GM21515 (cell line): ENCODE measurements at regions not wholly inside any gene's neighbourhood (a gene's known extent, or its start where the extent isn't known, plus 50 kb on each side); places are given as distances from the start of the nearest gene placed in this dataset.

Source experiments
- ATAC-seq: cut with Tn5 transposase; IDR thresholded peaks from one replicate; pipeline ENCODE4 v1.9.1; 2021; ENCODE audit not compliant: unreplicated experiment

DNA sequence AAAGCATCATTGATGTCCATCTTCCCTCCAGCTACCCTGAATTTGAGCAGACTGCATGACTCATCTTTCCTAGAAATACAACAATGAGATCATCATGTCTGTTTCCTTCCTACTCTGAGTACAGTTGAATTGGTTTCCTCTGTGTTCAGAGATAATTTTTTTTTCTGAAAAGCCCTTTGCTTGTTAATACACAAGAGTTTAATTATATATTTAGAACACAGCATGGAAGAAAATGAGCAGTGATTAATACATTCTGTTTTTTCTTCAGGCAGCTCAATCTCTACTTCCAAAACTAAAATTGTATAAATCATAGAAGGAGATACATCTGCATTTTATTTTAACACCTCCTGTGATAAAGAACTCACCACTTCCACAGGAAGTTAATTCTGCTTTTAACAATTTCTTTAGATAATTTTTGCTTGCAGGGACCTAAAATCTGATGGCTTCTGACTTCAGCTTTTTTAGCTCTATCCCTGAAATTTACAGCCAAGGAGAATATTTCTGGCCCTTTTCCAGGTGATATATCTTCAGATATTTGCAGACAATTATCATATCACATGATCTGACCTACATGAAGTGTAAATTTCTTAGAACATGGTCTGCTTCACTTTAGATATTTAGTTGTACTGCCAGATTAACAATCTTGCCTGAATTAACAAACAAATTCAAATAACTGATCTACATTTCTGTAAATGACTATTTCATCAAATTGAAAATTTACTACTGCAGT, 249.0 kb downstream of the TRIB2 start:
- no peak for ATAC-seq

- ATAC-seq: no peak
Observed at GRCh38 chr2:12967804-12968203, 251.1 kb downstream of the TRIB2 start.

GRCh38 chr2:12968399-12968798, 251.7 kb downstream of the TRIB2 start:
- no peak for ATAC-seq

DNA sequence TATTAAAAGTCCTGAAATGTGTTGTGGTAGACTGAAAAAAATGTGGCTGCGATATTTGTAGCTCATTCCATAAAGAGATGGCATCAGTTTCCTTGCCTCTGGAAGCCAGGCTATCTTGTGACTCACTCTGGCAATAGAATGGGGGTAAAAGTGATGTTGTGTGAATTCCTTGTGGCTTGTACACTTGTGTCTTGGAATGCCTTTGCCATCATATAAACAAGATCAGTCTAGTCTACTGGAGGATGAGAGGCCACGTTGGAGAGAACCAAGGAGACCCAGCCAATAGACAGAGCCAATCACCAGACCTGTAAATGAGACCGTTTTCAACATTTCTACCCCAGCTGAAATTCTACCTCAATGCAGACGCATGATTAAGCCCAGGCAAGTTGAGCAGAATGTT, 254.1 kb downstream of the TRIB2 start:
- ATAC-seq: no peak

DNA sequence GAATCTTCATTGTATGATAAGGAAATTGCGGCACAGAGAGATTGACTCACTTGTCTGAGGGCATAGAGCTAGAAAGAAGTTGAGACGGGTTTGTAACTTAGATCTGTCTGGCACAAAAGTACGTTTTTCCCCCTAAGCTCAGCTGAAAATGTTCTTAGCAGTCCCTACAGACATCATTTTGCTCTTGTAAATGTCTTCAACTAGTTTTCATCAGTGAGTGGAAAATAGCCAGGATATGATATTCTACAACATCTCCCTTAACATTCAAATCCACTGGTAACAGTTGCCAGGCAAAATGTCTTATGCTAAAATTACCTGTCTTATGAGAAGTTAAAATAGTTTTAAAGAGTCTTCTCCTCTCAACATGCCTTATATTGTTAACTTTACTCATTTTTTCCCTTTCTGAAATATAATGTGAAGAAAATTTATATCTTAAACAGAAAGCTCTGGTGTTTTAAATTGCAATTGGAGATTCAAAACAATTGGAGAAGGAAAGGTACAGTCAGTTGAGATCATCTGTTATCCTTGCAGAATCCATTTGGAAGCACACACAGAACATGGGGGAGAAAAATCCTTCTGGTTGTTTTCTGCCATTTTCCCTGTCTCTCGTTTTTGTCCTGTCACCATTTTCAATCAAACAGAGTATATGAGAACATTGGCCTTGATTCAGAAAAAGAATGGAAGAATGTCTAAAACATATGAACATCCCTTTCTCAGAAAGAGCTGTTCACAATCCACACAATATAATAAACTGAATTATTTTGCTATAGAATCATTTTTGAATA, 255.0 kb downstream of the TRIB2 start:
- no peak for ATAC-seq

GRCh38 chr2:12978066-12978835, 261.5 kb downstream of the TRIB2 start:
- ATAC-seq: no peak

GRCh38 chr2:12979066-12979465, 262.3 kb downstream of the TRIB2 start:
- ATAC-seq: no peak

DNA sequence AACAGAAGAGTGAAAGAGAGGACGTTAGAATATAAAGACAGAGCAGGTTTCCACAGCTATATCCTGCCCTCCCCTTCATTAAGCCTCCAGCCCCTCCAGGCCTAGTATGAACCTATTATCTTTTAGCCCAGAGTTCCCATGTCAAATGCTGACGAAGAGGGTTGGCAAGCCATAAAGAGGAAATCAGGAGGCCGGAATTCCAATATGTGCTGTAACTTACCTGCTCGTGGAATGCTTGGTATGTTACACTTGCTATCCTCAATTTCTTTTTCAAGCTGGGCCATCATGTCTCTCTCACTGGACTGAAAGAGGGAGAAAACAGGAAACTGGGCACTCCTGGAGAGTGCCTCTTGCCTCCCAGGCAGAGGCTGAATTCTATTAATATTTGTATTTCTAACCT, 264.1 kb downstream of the TRIB2 start:
- no peak for ATAC-seq

DNA sequence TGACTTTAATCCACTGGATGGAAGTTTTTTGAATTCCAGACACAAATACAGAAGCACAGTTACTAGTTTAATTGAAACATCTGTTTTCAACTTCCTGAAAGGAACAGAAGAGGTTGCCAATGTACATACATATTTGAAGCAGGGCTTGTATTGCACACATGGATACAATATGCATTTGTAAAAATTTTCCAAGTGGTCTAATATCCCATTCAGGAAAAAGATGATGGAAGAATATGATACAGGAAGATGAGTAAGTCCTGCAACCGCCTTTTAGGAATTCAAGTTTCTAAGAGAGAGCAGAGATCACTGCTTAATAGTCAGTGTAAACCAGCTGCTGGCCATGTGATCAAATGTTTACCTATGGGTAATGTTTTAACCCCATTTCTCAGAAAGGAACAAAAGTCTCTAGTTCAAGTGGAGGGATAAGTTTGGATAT, 265.4 kb downstream of the TRIB2 start:
- no peak for ATAC-seq

GRCh38 chr2:12987246-12987645, 270.5 kb downstream of the TRIB2 start:
- no peak for ATAC-seq

DNA sequence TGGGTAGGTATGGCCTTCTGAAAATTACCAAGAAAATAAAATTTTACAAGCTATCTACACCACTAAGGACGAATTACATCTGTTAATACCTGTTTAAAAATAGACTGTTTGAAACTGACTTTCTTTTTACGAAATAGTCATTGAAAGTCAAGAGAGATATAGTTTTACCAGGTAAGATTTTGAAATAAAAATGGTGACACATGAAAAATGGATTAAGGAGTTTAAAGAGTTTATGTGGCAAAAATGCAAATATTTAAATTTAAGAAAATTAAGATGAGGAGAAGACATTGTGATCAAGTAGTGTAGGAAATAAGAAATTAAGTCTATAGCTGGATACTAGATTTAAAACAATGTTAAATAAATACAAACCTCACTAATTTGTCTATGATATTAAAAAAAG, 271.5 kb downstream of the TRIB2 start:
- ATAC-seq: no peak

DNA sequence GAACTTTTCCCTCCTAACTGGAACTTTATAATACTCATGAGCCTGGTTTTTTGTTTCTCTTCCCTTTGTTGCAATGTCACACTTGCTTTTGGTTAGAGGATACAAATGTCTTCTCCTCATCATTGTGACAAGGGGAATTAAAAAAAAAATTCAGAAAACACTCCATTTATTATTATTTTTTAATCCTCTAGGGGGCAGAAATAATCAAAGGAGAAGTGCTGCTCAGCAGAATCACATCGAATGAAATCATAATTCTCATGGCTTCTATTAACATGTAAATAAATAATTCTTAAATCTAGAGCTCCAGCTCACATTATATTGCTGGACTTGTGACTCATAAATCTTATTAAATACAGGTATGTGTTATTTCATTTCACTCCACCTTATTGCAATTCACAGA, 273.8 kb downstream of the TRIB2 start:
- no peak for ATAC-seq

GRCh38 chr2:12998685-12999084, 281.9 kb downstream of the TRIB2 start:
- ATAC-seq: no peak

- ATAC-seq: no peak
Observed at GRCh38 chr2:13000664-13001363, 284.1 kb downstream of the TRIB2 start.

DNA sequence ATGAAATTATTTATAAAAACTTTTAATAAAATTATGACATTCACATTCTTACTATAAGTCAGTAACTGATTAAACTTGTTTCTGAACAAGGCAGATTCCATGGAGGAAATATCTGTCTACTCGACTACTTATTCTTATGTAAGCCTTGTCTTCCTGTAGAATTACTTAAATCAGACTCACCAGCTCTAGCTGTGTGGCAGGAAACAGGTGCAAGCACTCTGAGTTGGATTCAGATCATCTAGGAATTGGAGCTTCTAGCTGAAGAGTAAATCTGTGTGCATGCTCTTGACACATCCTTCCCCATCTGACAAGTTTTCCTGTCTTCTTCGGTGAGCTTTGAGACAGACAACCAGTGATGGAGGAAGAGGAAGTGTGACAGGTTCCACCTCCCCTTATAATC, 284.7 kb downstream of the TRIB2 start:
- ATAC-seq: no peak

- no peak for ATAC-seq
Observed at GRCh38 chr2:13002536-13003331, 286.0 kb downstream of the TRIB2 start.

- no peak for ATAC-seq
Observed at GRCh38 chr2:13003500-13003899, 286.8 kb downstream of the TRIB2 start.

GRCh38 chr2:13005048-13005447, 288.3 kb downstream of the TRIB2 start:
- ATAC-seq: no peak

DNA sequence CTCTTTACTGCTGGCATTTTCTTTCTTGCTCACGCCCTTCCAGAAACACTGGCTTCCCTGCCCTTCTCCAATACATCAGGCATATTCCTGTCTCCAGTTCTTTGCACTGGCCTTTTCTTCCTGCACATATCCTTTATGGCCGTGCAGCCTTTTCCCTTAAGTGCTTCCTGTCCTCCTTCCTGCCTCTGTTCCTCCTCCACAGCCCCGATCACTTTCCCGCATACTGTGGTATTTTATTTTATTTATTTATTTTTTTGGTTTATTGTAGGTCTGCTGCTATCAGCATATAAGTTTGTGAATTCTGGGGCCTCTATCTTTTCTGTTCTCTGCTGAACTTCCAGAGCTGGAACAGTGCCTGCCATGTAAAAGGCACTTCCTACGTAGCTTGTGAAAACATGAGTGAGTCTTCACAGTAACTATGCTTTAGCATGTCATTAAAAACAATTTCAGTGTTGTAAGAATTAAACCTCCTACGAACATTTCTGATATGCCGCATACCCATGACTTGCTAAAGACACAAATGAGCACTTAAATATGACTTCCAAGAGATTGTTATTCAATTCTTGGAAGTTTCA, 289.1 kb downstream of the TRIB2 start:
- ATAC-seq: no peak

- no peak for ATAC-seq
Observed at GRCh38 chr2:13006426-13006825, 289.7 kb downstream of the TRIB2 start.
